ENCODE measurements at regions not wholly inside any gene's neighbourhood (a gene's known extent, or its start where the extent isn't known, plus 50 kb on each side); places are given as distances from the start of the nearest gene placed in this dataset.

GRCh38 chr19:29371251-29372090 is 154.3 kb upstream of the VSTM2B start:
- Histone ChIP-seq H3K36me3 (no peaks in the 10 kb centered on the region), H3K4me3 (no peak overlapping the region), H3K9me3 (no peaks in the 10 kb centered on the region), H3K27ac (no peak overlapping the region), H3K27me3 (peaks cover 14% of the 10 kb centered on the region), H3K4me1 (no peaks in the 10 kb centered on the region)
- intact Hi-C loops (cut with DNase I): no loop called here
- DNase-seq (no peak), ATAC-seq (no peak)
- TF ChIP-seq CTCF (IDR thresholded peaks at IDR 0.05): no peak

GRCh38 chr19:29372091-29372415 is 153.7 kb upstream of the VSTM2B start:
- ATAC-seq (no peak), DNase-seq (no peak)
- Histone ChIP-seq H3K36me3 (no peaks in the 10 kb centered on the region), H3K4me3 (no peak overlapping the region), H3K9me3 (no peaks in the 10 kb centered on the region), H3K27ac (no peak overlapping the region), H3K27me3 (peaks cover 8% of the 10 kb centered on the region), H3K4me1 (no peaks in the 10 kb centered on the region)
- TF ChIP-seq CTCF (IDR thresholded peaks at IDR 0.05): no peak
- intact Hi-C loops (cut with DNase I): no loop called here

- Histone ChIP-seq H3K36me3 (no peaks in the 10 kb centered on the region), H3K27me3 (peaks cover 5% of the 10 kb centered on the region), H3K4me3 (no peak overlapping the region), H3K9me3 (no peaks in the 10 kb centered on the region), H3K4me1 (no peaks in the 10 kb centered on the region), H3K27ac (no peak overlapping the region)
- DNase-seq (no peak), ATAC-seq (no peak)
- TF ChIP-seq CTCF (IDR thresholded peaks at IDR 0.05): no peak
- intact Hi-C loops (cut with DNase I): no loop called here
These were observed 153.3 kb upstream of the VSTM2B start for GRCh38 chr19:29372461-29372860.

GRCh38 chr19:29372921-29373797 is 152.6 kb upstream of the VSTM2B start:
- H3K4me1 ChIP-seq: no peaks in the 10 kb centered on the region
- intact Hi-C loops (cut with DNase I): no loop called here
- H3K9me3 ChIP-seq: no peaks in the 10 kb centered on the region
- DNase-seq (no peak), ATAC-seq (no peak)
- no peaks in the 10 kb centered on the region for H3K36me3 ChIP-seq
- no peak for TF ChIP-seq CTCF (IDR thresholded peaks at IDR 0.05)
- H3K4me3 ChIP-seq: no peak overlapping the region
- no peaks in the 10 kb centered on the region for H3K27me3 ChIP-seq
- no peak overlapping the region for H3K27ac ChIP-seq

GRCh38 chr19:29375429-29376119 is 150.2 kb upstream of the VSTM2B start:
- no peak for TF ChIP-seq CTCF (IDR thresholded peaks at IDR 0.05)
- H3K36me3 ChIP-seq: no peaks in the 10 kb centered on the region
- DNase-seq: no peak
- H3K9me3 ChIP-seq: no peaks in the 10 kb centered on the region
- peaks cover 6% of the 10 kb centered on the region for H3K27me3 ChIP-seq
- ATAC-seq: no peak
- no peaks in the 10 kb centered on the region for H3K4me1 ChIP-seq
- H3K27ac ChIP-seq: no peak overlapping the region
- no peak overlapping the region for H3K4me3 ChIP-seq
- intact Hi-C loops (cut with DNase I): no loop called here
